ENCODE measurements at regions not wholly inside any gene's neighbourhood (a gene's known extent, or its start where the extent isn't known, plus 50 kb on each side); places are given as distances from the start of the nearest gene placed in this dataset.

DNA sequence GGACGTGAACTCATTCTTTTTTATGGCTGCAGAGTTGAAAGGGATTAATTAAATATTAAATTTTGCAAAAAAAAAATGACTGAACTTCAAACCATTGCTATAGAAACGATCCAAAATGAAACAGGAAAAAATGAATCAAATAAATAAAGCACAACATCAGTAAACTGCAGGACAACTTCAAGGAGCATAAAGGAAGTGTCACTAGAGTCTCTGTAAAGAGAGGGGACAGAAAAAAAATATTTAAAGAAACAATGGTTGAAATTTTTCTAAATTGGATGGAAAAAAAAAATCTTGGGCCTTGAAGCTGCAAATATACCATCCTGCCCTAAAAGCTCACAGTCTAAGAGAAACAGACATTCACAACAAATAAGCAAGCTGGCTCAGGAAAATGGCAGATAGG is 339.3 kb upstream of the INTU start:
- ChIA-PET POLR2A (no interaction called here), CTCF (no interaction called here)
- Histone ChIP-seq H3K9me3 (ENCODE audit: control extremely low read depth in 1 of 5, control insufficient read depth in 4 of 5, insufficient read depth in 2 of 5, low read depth in 1 of 5, low read length in 4 of 5) (peaks cover 0 to 8% (median 4%) of the 10 kb centered on the region in 5 experiments), H3K27ac (ENCODE audit: insufficient read depth in 1 of 2, low read depth in 1 of 2, low read length in 2 of 2, poor library complexity in 1 of 2, severe bottlenecking in 2 of 2) (no peak overlapping the region), H3K27me3 (replicated peaks in 2 of 5; ENCODE audit: control insufficient read depth in 4 of 5, insufficient read depth in 5 of 5, low read length in 4 of 5) (no peaks in the 10 kb centered on the region), H3K4me3 (ENCODE audit: control insufficient read depth in 1 of 7, extremely low read depth in 1 of 7, insufficient read depth in 4 of 7, low read depth in 2 of 7, low read length in 6 of 7) (no peak overlapping the region), H3K4me1 (ENCODE audit: control extremely low read depth in 1 of 4, control insufficient read depth in 4 of 4, insufficient read depth in 4 of 4, low read length in 3 of 4) (no peaks in the 10 kb centered on the region), H3K36me3 (ENCODE audit: control insufficient read depth in 4 of 4, insufficient read depth in 4 of 4, low read length in 3 of 4) (no peaks in the 10 kb centered on the region)
- no peak for DNase-seq
- no CpG with 5 or more reads among the region's 2 CpGs for WGBS (ENCODE audit: insufficient coverage)

- H3K27ac ChIP-seq (ENCODE audit: insufficient read depth in 1 of 2, low read depth in 1 of 2, low read length in 2 of 2, poor library complexity in 1 of 2, severe bottlenecking in 2 of 2) = no peak overlapping the region
- H3K27me3 ChIP-seq (replicated peaks in 2 of 5; ENCODE audit: control insufficient read depth in 4 of 5, insufficient read depth in 5 of 5, low read length in 4 of 5) = no peaks in the 10 kb centered on the region
- ChIA-PET POLR2A (no interaction called here), CTCF (no interaction called here)
- H3K4me3 ChIP-seq (ENCODE audit: control insufficient read depth in 1 of 7, extremely low read depth in 1 of 7, insufficient read depth in 4 of 7, low read depth in 2 of 7, low read length in 6 of 7) = no peak overlapping the region
- H3K4me1 ChIP-seq (ENCODE audit: control extremely low read depth in 1 of 4, control insufficient read depth in 4 of 4, insufficient read depth in 4 of 4, low read length in 3 of 4) = no peaks in the 10 kb centered on the region
- H3K9me3 ChIP-seq (ENCODE audit: control extremely low read depth in 1 of 5, control insufficient read depth in 4 of 5, insufficient read depth in 2 of 5, low read depth in 1 of 5, low read length in 4 of 5) = peaks cover 0 to 1% (median 0%) of the 10 kb centered on the region in 5 experiments
- DNase-seq = no peak
- 92% methylated on average over 2 of the region's 2 CpGs for WGBS (ENCODE audit: insufficient coverage)
- H3K36me3 ChIP-seq (ENCODE audit: control insufficient read depth in 4 of 4, insufficient read depth in 4 of 4, low read length in 3 of 4) = no peaks in the 10 kb centered on the region
These were observed 328.4 kb upstream of the INTU start for GRCh38 chr4:127304356-127304755.

- Histone ChIP-seq H3K4me3 (ENCODE audit: control insufficient read depth in 1 of 7, extremely low read depth in 1 of 7, insufficient read depth in 4 of 7, low read depth in 2 of 7, low read length in 6 of 7) (no peak overlapping the region), H3K36me3 (ENCODE audit: control insufficient read depth in 4 of 4, insufficient read depth in 4 of 4, low read length in 3 of 4) (no peaks in the 10 kb centered on the region), H3K27ac (ENCODE audit: insufficient read depth in 1 of 2, low read depth in 1 of 2, low read length in 2 of 2, poor library complexity in 1 of 2, severe bottlenecking in 2 of 2) (no peak overlapping the region), H3K4me1 (ENCODE audit: control extremely low read depth in 1 of 4, control insufficient read depth in 4 of 4, insufficient read depth in 4 of 4, low read length in 3 of 4) (no peaks in the 10 kb centered on the region), H3K9me3 (ENCODE audit: control extremely low read depth in 1 of 5, control insufficient read depth in 4 of 5, insufficient read depth in 2 of 5, low read depth in 1 of 5, low read length in 4 of 5) (peaks cover 0 to 3% (median 0%) of the 10 kb centered on the region in 5 experiments), H3K27me3 (replicated peaks in 2 of 5; ENCODE audit: control insufficient read depth in 4 of 5, insufficient read depth in 5 of 5, low read length in 4 of 5) (no peaks in the 10 kb centered on the region)
- no peak for DNase-seq
- POLR2A ChIA-PET = no interaction called here
- CTCF ChIA-PET = interaction anchor here (0.6 kb wide), 1 partner anchor 1445 kb away, joined by 4 read pairs; no protein-coding TSS in a partner anchor
- 60% methylated on average over 1 of the region's 3 CpGs for WGBS (ENCODE audit: insufficient coverage)
These were observed 324.8 kb upstream of the INTU start for GRCh38 chr4:127307996-127308395.

DNA sequence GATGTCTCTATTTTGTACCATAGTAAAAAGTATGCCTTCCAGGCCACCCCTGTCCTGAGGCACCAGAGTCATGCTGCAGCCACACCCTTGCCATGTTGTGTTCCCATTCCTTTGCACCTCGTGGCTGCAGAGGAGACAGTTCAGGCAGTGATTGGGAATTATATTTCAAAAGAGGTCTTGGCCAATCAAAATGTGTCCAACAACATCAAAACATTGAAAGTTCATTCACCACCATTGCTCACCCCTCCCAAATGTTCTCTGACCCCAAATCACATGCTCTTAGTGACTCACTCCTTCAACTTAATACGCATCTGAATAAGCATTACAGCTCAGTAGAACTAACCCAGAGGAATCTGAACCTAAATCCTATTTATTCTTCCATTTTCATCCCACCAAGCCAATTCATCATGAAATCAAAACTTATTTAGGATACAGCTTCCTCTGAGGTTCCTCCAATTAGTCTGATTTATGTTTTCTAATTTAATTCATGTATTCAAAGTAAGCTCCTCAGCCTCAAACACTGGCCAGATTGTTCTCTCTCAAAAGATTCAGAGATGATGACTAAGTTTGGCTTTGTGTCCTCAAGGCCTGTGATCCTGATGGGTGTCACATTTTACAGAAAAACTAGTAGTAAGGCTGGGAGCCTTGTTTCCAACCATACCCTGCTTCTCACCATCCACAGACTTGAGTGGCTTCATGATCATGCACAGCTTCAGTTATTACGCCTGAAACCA is 323.2 kb upstream of the INTU start:
- Histone ChIP-seq H3K9me3 (ENCODE audit: control extremely low read depth in 1 of 5, control insufficient read depth in 4 of 5, insufficient read depth in 2 of 5, low read depth in 1 of 5, low read length in 4 of 5) (peaks cover 0 to 12% (median 0%) of the 10 kb centered on the region in 5 experiments), H3K4me1 (ENCODE audit: control extremely low read depth in 1 of 4, control insufficient read depth in 4 of 4, insufficient read depth in 4 of 4, low read length in 3 of 4) (no peaks in the 10 kb centered on the region), H3K36me3 (ENCODE audit: control insufficient read depth in 4 of 4, insufficient read depth in 4 of 4, low read length in 3 of 4) (no peaks in the 10 kb centered on the region), H3K4me3 (ENCODE audit: control insufficient read depth in 1 of 7, extremely low read depth in 1 of 7, insufficient read depth in 4 of 7, low read depth in 2 of 7, low read length in 6 of 7) (no peak overlapping the region), H3K27ac (ENCODE audit: insufficient read depth in 1 of 2, low read depth in 1 of 2, low read length in 2 of 2, poor library complexity in 1 of 2, severe bottlenecking in 2 of 2) (no peak overlapping the region), H3K27me3 (replicated peaks in 2 of 5; ENCODE audit: control insufficient read depth in 4 of 5, insufficient read depth in 5 of 5, low read length in 4 of 5) (no peaks in the 10 kb centered on the region)
- 90% methylated on average over 3 of the region's 3 CpGs for WGBS (ENCODE audit: insufficient coverage)
- no peak for DNase-seq
- CTCF ChIA-PET = no interaction called here
- POLR2A ChIA-PET = no interaction called here

DNA sequence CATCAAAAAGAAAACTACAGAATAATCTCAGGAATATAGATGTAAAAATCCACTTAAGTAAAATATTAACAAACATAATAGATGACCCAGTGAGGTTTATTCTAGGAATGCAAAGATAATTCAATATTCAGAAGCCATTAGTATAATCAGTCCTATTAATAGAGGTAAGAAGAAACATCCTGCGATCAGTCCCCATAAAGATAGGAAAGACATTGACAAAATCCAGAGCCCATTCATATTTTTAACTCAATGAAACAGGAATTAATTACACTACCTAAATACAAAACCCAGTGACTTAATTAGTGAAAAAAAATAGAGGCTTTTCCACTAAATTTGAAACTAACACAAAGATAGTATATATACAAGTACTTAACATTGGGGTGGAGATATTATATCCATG is 321.4 kb upstream of the INTU start:
- POLR2A ChIA-PET = no interaction called here
- H3K4me3 ChIP-seq (ENCODE audit: control insufficient read depth in 1 of 7, extremely low read depth in 1 of 7, insufficient read depth in 4 of 7, low read depth in 2 of 7, low read length in 6 of 7) = no peak overlapping the region
- CTCF ChIA-PET = no interaction called here
- WGBS (ENCODE audit: insufficient coverage) = no CpG with 5 or more reads among the region's 1 CpG
- peaks cover 0 to 12% (median 0%) of the 10 kb centered on the region in 5 experiments for H3K9me3 ChIP-seq (ENCODE audit: control extremely low read depth in 1 of 5, control insufficient read depth in 4 of 5, insufficient read depth in 2 of 5, low read depth in 1 of 5, low read length in 4 of 5)
- H3K27ac ChIP-seq (ENCODE audit: insufficient read depth in 1 of 2, low read depth in 1 of 2, low read length in 2 of 2, poor library complexity in 1 of 2, severe bottlenecking in 2 of 2) = no peak overlapping the region
- no peak for DNase-seq
- H3K27me3 ChIP-seq (replicated peaks in 2 of 5; ENCODE audit: control insufficient read depth in 4 of 5, insufficient read depth in 5 of 5, low read length in 4 of 5) = no peaks in the 10 kb centered on the region
- no peaks in the 10 kb centered on the region for H3K4me1 ChIP-seq (ENCODE audit: control extremely low read depth in 1 of 4, control insufficient read depth in 4 of 4, insufficient read depth in 4 of 4, low read length in 3 of 4)
- no peaks in the 10 kb centered on the region for H3K36me3 ChIP-seq (ENCODE audit: control insufficient read depth in 4 of 4, insufficient read depth in 4 of 4, low read length in 3 of 4)

DNA sequence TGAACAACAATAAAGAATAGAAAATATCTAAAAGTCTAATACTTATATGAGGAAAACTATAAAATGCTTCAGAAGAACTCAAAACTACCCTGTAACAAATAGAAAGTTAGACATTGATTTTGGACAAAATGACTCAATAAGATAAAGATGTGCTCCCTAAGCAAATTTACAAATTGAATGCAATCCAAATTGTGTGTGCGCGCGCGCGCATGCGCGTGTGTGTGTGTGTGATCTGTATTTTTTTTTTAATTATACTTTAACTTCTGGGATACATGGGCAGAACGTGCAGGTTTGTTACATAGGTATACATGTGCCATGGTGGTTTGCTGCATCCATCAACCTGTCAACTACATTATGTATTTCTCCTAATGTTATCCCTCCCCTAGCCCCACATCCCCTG is 320.8 kb upstream of the INTU start:
- Histone ChIP-seq H3K4me1 (ENCODE audit: control extremely low read depth in 1 of 4, control insufficient read depth in 4 of 4, insufficient read depth in 4 of 4, low read length in 3 of 4) (no peaks in the 10 kb centered on the region), H3K4me3 (ENCODE audit: control insufficient read depth in 1 of 7, extremely low read depth in 1 of 7, insufficient read depth in 4 of 7, low read depth in 2 of 7, low read length in 6 of 7) (no peak overlapping the region), H3K9me3 (ENCODE audit: control extremely low read depth in 1 of 5, control insufficient read depth in 4 of 5, insufficient read depth in 2 of 5, low read depth in 1 of 5, low read length in 4 of 5) (peaks cover 0 to 12% (median 0%) of the 10 kb centered on the region in 5 experiments), H3K36me3 (ENCODE audit: control insufficient read depth in 4 of 4, insufficient read depth in 4 of 4, low read length in 3 of 4) (no peaks in the 10 kb centered on the region), H3K27me3 (replicated peaks in 2 of 5; ENCODE audit: control insufficient read depth in 4 of 5, insufficient read depth in 5 of 5, low read length in 4 of 5) (no peaks in the 10 kb centered on the region), H3K27ac (ENCODE audit: insufficient read depth in 1 of 2, low read depth in 1 of 2, low read length in 2 of 2, poor library complexity in 1 of 2, severe bottlenecking in 2 of 2) (no peak overlapping the region)
- WGBS (ENCODE audit: insufficient coverage) = 0% methylated on average over 1 of the region's 8 CpGs
- ChIA-PET CTCF (no interaction called here), POLR2A (no interaction called here)
- DNase-seq = no peak

DNA sequence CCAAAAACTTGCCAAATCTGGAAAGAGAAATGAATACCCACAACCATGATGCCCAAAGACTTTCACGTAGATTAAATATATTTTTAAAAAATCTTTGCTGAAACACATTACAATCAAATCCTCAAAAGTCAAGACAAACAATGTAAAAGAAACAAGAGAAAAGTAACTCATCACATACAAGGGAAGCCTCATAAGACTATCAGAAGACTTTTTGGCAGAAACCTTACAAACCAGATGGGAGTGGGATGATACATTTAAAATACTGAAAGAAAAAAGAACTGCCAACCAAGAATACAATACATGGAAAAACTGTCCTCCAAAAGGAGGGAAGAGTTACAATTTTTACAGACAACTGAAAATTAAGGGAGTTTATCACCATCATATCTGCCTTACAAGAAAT is 319.0 kb upstream of the INTU start:
- no peak overlapping the region for H3K4me3 ChIP-seq (ENCODE audit: control insufficient read depth in 1 of 7, extremely low read depth in 1 of 7, insufficient read depth in 4 of 7, low read depth in 2 of 7, low read length in 6 of 7)
- H3K36me3 ChIP-seq (ENCODE audit: control insufficient read depth in 4 of 4, insufficient read depth in 4 of 4, low read length in 3 of 4) = no peaks in the 10 kb centered on the region
- H3K27ac ChIP-seq (ENCODE audit: insufficient read depth in 1 of 2, low read depth in 1 of 2, low read length in 2 of 2, poor library complexity in 1 of 2, severe bottlenecking in 2 of 2) = no peak overlapping the region
- no CpG with 5 or more reads among the region's 1 CpG for WGBS (ENCODE audit: insufficient coverage)
- H3K4me1 ChIP-seq (ENCODE audit: control extremely low read depth in 1 of 4, control insufficient read depth in 4 of 4, insufficient read depth in 4 of 4, low read length in 3 of 4) = no peaks in the 10 kb centered on the region
- peaks cover 0 to 12% (median 0%) of the 10 kb centered on the region in 5 experiments for H3K9me3 ChIP-seq (ENCODE audit: control extremely low read depth in 1 of 5, control insufficient read depth in 4 of 5, insufficient read depth in 2 of 5, low read depth in 1 of 5, low read length in 4 of 5)
- CTCF ChIA-PET = no interaction called here
- no peaks in the 10 kb centered on the region for H3K27me3 ChIP-seq (replicated peaks in 2 of 5; ENCODE audit: control insufficient read depth in 4 of 5, insufficient read depth in 5 of 5, low read length in 4 of 5)
- no peak for DNase-seq
- POLR2A ChIA-PET = no interaction called here
